K562 (cell line): ENCODE measurements at regions not wholly inside any gene's neighbourhood (a gene's known extent, or its start where the extent isn't known, plus 50 kb on each side); places are given as distances from the start of the nearest gene placed in this dataset.

Experiments used
- ATF3 ChIP-seq, 2 experiments: fragments of 450-650 bp in 1 of 2; sonication (generic) in 1 of 2; formaldehyde crosslinking in 1 of 2; IDR thresholded peaks in 1 of 2; conservative IDR thresholded peaks in 1 of 2; 2 replicates each; pipeline versions ENCODE4 v1.6.1 to v1.8.1; 2016 to 2023; ENCODE audit warnings: mild to moderate bottlenecking in 2 of 2, moderate library complexity in 2 of 2, inconsistent platforms in 1 of 2, missing genetic modification reagents in 1 of 2
- BRF2 ChIP-seq: IDR thresholded peaks from 3 replicates; pipeline ENCODE4 v1.6.1; 2011; ENCODE audit warnings: borderline replicate concordance, mild to moderate bottlenecking; ENCODE audit not compliant: insufficient read length, insufficient read depth
- ETV1 ChIP-seq: fragments of 450-650 bp; conservative IDR thresholded peaks from 2 replicates; pipeline ENCODE4 v1.6.1; 2016; ENCODE audit warnings: missing genetic modification characterization, control low read depth, low read depth, missing compliant biosample characterization
- FUS ChIP-seq: fragments of 200-400 bp; formaldehyde crosslinking; optimal IDR thresholded peaks from 2 replicates; pipeline ENCODE3; 2017; ENCODE audit warnings: low read depth, low read length
- HDAC8 ChIP-seq: fragments of 450-650 bp; IDR thresholded peaks from 2 replicates; pipeline ENCODE4 v1.6.1; 2016; ENCODE audit warnings: mild to moderate bottlenecking, missing genetic modification characterization, moderate library complexity, missing compliant biosample characterization
- IFI16 ChIP-seq: fragments of 250-450 bp; sonication (Bioruptor Pico); IDR thresholded peaks from 2 replicates; pipeline ENCODE4 v2.1.2; 2022; ENCODE audit warnings: mild to moderate bottlenecking, inconsistent platforms
- KAT2B ChIP-seq: IDR thresholded peaks from one replicate; pipeline ENCODE4 v1.6.1; 2012; ENCODE audit warnings: low read depth, mild to moderate bottlenecking, control low read depth, inconsistent platforms, low read length, moderate library complexity
- MED1 ChIP-seq: sonication (generic); formaldehyde crosslinking; IDR thresholded peaks from 2 replicates; pipeline ENCODE4 v1.8.1; 2023; ENCODE audit warnings: missing genetic modification reagents, borderline replicate concordance
- POLR2AphosphoS2 ChIP-seq: IDR thresholded peaks from 2 replicates; pipeline ENCODE4 v1.6.1; 2012; ENCODE audit warnings: low read length, improper control_type of control experiment
- SIN3B ChIP-seq: fragments of 450-650 bp; IDR thresholded peaks from 2 replicates; pipeline ENCODE4 v1.6.1; 2017; ENCODE audit warnings: low read depth, mild to moderate bottlenecking, moderate library complexity
- SMAD4 ChIP-seq: fragments of 250-450 bp; sonication (Bioruptor Pico); conservative IDR thresholded peaks from 2 replicates; pipeline ENCODE4 v1.8.0; 2021; ENCODE audit warnings: inconsistent platforms, mild to moderate bottlenecking, moderate library complexity
- SRSF9 ChIP-seq: fragments of 200-400 bp; formaldehyde crosslinking; IDR thresholded peaks from 2 replicates; pipeline ENCODE4 v1.6.1; 2017; ENCODE audit warnings: low read depth, low read length, borderline replicate concordance
- TCF15 ChIP-seq: fragments of 250-450 bp; sonication (Bioruptor Pico); IDR thresholded peaks from 2 replicates; pipeline ENCODE4 v1.8.0; 2022; ENCODE audit warnings: moderate library complexity, mild to moderate bottlenecking, inconsistent platforms
- THRB ChIP-seq: fragments of 450-650 bp; formaldehyde crosslinking; conservative IDR thresholded peaks from 2 replicates; pipeline ENCODE4 v1.4.0; 2022; ENCODE audit warnings: mild to moderate bottlenecking, missing genetic modification characterization
- TRIM25 ChIP-seq: fragments of 450-650 bp; IDR thresholded peaks from 2 replicates; pipeline ENCODE4 v1.7.0; 2016; ENCODE audit warnings: borderline replicate concordance
- TRIM28 ChIP-seq: fragments of 450-650 bp; IDR thresholded peaks from 2 replicates; pipeline ENCODE4 v1.6.1; 2017
- VEZF1 ChIP-seq: fragments of 200-800 bp; sonication (Bioruptor generic); IDR thresholded peaks from 2 replicates; pipeline ENCODE4 v1.6.1; 2017; ENCODE audit warnings: missing genetic modification characterization, missing compliant biosample characterization
- ZNF311 ChIP-seq: fragments of 250-450 bp; sonication (Bioruptor Pico); IDR thresholded peaks from 2 replicates; pipeline ENCODE4 v1.4.0; 2020; ENCODE audit warnings: mild to moderate bottlenecking, moderate library complexity
- ZNF41 ChIP-seq: fragments of 250-450 bp; sonication (Bioruptor Pico); conservative IDR thresholded peaks from 2 replicates; pipeline ENCODE4 v1.4.0; 2020; ENCODE audit warnings: mild to moderate bottlenecking
- ZNF57 ChIP-seq: fragments of 450-650 bp; formaldehyde crosslinking; IDR thresholded peaks from 2 replicates; pipeline ENCODE4 v1.4.0; 2020; ENCODE audit warnings: mild to moderate bottlenecking, moderate library complexity
- ZNF583 ChIP-seq: fragments of 250-450 bp; sonication (Bioruptor Pico); IDR thresholded peaks from 2 replicates; pipeline ENCODE4 v1.4.0; 2020

GRCh38 chr12:132422381-132423043 is 67.4 kb upstream of the FBRSL1 start (continued):
- no peak for TF ChIP-seq FUS
- 0 out of 2 replicates have a peak, but pooled peaks have one; percentile 63 for TF ChIP-seq TRIM25
- no peak for TF ChIP-seq SIN3B
- no peak for TF ChIP-seq TRIM28
- 0 out of 2 replicates have a peak, but pooled peaks have one; percentile 8 for TF ChIP-seq THRB (CRISPR knock-in tag)
- TF ChIP-seq VEZF1 (CRISPR knock-in tag): 0 out of 2 replicates have a peak, but pooled peaks have one; percentile 14
- TF ChIP-seq MED1: no peak
- no peak for TF ChIP-seq POLR2AphosphoS2
- no peak for TF ChIP-seq KAT2B
- peak; percentile 74 for TF ChIP-seq ETV1 (tag)
- TF ChIP-seq ZNF311 (CRISPR knock-in tag): no peak
- no peak for TF ChIP-seq SRSF9
- TF ChIP-seq ATF3 (IDR thresholded peaks at IDR 0.05): peak; percentile 73
- no peak for TF ChIP-seq ATF3 (CRISPR knock-in tag; conservative IDR thresholded peaks at IDR 0.05)
- no peak for TF ChIP-seq TCF15 (CRISPR knock-in tag)
- TF ChIP-seq IFI16 (CRISPR knock-in tag): no peak
- TF ChIP-seq ZNF57 (CRISPR knock-in tag): no peak
- TF ChIP-seq BRF2: no peak
- TF ChIP-seq ZNF583: peak; percentile 85
- TF ChIP-seq HDAC8 (tag): no peak
- TF ChIP-seq ZNF41 (CRISPR knock-in tag): no peak
- TF ChIP-seq SMAD4 (CRISPR knock-in tag): peak; percentile 52; the same call in 1 of the 2 replicates
